ENCODE measurements at regions not wholly inside any gene's neighbourhood (a gene's known extent, or its start where the extent isn't known, plus 50 kb on each side); places are given as distances from the start of the nearest gene placed in this dataset.
"Not testable (repeated sequence)": the region's sequence is repeated elsewhere in the genome, so short reads cannot be mapped to it uniquely, and the experiment has no call there.

DNA sequence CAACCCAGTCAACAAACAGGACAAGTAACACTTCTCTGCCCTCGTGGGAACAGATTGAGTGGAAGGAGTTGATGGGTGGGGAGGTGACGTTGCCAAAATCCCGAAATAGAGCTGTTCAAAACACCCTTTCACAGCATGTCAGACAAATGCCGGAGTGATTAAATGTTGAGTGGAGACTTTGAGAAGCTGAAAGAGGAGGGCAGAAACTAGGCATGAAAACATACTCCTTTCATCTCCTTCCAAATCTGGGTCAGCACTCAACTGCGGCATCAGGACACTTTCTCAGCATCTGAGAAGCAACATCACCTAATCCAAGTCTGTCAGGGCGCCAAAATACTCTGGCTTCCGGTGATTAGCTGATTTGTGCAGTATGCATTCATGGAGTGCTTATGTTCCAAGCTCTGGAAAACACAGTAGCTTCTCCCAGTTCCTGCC lies 51.5 kb upstream of the MRI1 start:
- DNase-seq: no peak

DNA sequence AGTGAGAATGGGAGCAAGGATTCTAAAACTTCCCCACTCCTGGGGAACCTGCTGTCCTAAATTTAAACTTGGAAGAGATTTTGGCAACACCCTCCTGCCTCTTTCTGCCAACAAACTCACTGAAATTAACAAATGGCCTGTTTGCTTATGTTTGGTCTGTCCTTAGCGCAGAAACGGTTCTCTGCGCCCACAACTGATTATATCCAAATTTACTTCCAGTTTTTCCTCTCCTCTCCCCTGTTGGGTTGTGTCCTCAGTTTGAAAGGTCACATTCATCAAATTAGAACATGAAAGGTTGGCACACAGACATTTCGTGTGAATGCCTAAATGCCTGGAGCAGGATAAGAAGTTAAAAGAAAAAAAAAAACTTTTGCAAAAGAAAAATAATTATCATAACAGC lies 56.4 kb upstream of the MRI1 start:
- DNase-seq: no peak

DNA sequence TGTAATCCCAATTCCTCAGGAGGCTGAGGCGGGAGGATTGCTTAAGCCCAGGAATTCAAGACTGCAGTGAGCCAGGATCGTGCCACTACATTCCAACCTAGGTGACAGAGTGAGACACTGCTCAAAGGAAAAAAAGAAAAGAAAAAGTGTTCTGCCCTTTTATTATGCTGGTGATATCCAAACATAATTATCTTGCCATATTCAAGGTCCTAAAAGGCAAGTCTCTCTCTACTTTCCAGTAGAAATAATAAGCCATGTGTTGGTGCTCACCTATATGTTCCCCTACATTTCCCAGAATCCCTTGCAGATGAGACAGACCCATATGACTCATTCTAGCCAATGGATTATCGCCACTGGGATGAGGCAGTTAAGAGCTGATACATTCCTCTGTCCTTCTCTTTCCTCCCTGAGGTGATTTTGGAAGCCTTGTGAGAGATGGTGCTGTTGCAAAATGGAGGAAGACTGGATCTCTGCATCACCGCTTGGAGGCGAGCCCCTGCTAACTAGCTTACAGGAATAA lies 58.3 kb upstream of the MRI1 start:
- DNase-seq: no peak

DNA sequence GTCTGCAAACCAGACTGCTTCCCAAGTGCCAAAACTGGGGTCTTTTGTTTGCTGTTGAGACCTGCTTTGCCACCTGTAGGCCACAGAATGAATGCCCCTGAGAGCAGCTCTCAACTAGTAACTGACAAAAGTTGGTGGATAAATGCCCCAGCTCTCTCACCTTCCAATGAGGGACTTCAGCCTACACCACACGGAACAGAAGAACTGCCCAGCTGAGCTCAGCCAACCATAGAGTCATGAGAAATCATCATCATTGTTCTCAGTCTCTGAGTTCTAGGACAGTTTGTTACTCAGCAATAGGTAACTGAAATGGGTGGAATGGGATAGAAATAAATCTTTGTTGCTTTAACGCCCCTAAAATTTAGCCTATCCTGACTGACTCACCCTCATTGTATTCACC lies 59.1 kb upstream of the MRI1 start:
- no peak for DNase-seq

DNA sequence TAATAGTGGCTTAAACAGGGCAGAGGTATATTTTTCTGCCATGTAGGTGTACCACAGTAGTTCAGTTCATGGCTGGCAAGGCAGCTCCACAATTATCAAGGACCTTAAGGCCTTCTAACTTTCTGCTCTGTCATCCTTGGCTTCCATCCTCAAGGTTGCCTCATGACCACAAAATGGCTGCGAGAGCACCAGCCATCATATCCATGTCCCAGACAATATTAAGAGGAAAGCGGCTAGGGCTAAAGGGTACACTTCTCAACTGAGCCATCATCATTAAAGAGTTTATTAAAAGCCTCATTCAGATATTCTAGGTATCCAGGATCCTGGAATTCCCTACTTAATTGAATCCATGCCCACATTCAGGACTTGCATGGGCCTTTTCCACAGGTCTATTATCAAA lies 62.7 kb upstream of the MRI1 start:
- no peak for DNase-seq

DNA sequence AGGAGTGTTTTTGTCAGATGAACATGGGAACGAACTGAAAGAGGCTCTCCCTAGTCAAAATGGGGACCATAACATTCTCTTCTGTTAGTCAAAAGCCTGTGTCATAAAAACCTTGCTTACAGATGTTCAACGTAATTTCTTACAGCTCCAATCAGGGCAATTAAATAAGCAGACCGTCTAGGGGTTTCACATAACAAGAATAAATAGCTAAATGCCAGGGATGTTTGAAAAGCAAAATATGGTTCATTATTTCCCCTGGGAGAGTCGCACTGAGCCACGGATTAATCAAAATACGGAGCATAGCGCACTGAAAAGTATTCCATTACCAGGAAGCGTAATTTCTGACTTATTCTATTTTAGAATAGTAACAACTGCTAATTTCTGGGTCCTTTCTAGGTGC lies 63.7 kb upstream of the MRI1 start:
- DNase-seq: no peak

DNA sequence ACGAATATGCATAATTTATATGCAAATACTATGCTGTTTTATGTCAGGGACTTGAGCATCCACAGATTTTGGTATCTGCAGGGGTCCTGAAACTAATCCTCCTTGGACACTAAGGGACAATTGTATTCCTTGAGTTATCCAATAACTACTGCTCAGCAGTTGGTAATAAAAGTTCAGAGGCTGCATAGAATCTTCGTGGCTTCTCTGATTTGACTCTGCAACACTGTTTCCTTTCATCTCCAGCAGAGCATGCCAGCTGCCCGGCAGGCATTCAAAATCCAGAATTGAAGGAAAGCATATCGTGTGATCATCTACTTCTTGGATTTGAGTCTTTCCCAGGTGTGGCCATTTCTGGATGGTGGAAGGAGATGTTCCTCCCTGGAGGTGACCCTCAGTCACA lies 64.5 kb upstream of the MRI1 start:
- no peak for DNase-seq

DNA sequence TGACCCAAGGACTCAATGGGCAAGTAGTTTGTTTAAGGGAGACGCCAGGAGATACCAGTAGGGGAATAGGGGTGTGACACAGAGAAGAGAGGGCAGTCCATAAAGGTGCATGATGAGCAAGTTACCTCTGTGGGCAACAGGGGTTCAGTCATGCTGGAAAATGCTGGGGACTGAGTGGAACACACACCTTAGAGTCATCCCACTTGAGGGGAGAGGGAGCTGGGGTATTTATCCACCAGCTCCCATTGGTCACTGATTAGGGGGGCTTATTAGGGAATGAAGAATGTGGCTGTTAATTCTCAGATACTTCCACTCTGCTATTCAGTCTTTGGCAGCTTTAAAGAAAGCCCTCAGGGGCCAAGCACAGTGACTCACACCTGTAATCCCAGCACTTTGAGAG lies 67.5 kb upstream of the MRI1 start:
- DNase-seq: no peak

DNA sequence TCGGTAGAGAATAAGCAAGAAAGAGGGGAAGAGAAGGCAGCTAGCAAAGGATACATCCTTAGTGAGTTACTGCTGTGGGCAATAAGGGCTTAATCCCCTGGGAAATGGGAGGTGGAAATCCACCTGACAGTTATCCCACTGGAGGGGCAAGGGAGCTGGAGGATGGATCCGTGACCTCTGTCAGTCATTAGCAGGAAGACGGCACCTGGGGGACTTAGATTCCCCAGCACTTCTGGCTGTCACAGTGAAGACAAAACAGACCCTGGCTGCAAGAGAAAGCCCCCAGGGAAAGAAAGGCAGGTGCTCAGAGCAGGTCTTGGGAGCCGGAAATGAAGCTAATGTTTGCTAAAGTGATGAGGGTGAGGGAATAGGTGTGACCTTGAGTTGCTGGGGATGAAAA lies 70.4 kb upstream of the MRI1 start:
- no peak for DNase-seq

DNA sequence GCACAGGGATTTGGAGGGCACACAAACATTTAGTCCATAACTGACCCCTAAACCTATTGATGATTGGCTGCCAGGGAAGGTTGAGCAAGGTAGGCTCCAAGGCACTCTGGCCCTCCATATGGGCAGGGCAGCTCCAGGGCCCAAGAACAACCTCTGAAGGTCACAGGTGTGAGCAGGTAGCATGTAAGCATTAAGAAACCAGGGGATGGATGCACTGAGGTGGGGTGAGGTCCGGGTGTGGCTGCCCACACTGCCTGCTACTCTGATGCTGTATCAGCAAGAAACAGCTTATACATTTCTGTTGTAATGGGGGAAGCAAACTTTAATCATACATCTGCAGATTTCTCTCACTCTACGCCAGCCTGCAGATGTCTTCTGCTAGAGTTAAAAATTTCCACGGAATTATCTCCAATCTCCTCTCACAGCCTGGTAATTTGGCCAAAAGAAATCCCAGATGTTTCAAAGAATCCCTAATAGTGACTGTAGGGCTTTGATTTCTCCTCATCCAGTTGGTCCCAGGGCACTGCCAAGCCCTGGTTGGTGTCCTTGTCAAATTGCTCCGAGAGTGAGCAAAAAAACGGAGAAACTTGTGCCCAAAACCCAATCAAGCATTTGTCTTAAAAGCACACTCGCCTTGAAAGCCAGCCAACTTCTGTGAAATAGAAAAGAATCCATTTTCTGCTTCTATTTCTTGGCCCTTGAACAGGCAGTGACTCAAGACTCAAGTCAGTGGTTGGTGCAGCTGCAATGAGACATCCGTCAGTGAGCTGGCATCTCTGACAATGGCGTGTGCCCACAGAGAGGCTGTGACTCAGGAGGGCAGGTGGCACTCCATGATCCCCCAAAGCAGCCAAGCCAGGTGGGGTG lies 72.5 kb upstream of the MRI1 start:
- no peak for DNase-seq

DNA sequence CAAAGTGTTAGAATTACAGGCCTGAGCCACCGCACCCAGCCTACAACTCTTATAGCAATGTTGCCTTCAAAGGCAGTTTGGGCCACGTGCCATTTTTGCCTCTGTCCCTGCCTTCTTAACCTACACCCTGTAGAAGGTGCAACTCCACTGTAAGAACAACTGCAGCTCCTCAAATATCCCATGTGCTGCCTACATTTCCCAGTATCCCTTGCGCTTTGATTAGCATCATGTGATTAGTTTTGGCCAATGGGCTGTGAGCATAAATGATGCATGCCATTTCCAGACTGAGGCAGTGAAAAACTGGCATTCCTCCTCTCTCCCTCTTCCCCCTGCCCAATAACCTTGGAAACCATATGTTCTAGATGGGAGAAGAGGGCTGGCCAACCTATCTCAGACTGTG lies 75.2 kb upstream of the MRI1 start:
- DNase-seq: peak; percentile 24

DNA sequence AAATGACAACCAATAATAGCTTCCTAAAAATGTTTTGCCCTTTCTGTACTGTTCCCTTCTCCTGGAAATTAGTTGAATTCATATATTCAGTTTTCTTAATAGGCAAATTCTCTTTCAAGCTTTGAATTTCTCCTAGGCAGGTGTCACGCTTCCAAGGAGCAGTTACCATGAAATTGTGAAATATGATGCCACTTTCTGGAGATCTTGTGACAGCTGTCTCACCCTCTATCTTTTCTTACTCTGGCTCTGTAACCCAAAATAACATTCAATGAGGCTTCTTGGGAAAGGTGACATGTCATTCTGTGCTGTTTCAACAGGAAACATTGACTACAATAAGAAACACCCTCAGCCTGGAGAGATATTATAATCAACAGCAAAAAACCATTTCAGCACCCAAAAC lies 80.3 kb upstream of the MRI1 start:
- DNase-seq: no peak

DNA sequence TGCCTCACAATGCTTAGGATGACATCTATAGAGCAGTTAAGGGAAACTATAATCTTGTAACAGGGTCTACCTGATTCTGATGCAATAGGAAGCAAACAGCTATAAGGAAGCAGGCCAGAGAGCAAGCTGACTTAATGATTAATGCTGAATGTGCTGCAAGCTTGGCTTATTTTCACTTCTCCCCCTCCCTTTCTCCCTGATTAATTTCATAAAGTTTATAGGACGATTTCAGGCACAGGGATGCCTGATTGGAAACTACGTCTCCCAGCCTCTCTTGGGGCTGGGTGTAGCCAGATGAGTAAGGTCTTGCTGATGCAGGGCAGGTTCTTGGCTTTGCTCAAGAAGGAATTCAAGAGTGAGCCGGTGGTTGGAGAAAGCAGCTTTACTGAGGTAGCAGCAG lies 82.8 kb upstream of the MRI1 start:
- no peak for DNase-seq

DNA sequence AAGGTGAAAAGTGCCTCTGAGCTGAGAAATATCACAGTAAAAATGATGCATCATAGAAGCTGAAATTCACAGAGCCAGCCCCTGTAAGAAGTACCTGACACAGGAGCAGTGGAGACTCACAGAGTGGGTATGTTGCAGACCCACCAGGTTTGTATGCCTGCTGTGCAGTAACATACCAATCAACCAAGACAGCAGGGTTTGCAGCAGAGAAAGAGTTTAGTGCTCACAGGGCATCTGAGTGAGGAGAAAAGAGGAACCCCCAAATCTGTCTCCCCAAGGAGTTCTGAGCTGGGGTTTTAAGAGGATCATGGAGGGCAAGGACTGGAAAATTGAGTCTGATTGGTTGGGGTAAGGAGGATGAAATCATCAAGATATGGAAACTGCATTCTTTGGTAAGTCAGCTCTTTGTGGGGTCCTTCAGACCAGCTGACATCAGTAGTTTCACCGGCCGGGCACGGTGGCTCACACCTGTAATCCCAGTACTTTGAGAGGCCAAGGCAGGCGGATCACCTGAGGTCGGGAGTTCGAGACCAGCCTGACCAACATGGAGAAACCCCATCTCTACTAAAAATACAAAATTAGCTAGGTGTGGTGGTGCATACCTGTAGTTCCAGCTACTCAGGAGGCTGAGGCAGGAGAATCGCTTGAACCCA lies 83.5 kb upstream of the MRI1 start:
- DNase-seq: not testable (repeated sequence)

DNA sequence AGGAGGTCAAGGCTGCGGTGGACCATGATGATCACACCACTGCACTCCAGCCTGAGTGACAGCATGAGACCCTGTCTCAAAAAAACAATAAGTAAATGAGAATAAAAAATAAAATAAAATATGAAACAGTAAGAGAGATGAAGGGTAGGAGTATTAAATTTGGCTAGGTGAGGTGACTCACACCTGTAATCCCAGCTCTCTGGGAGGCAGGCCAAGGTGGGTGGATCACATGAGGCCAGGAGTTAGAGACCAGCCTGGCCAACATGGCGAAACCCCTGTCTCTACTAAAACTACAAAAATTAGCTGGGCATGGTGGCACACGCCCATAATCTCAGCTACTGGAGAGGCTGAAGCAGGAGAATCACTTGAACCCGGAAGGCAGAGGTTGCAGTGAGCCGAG lies 87.4 kb upstream of the MRI1 start:
- not testable (repeated sequence) for DNase-seq

DNA sequence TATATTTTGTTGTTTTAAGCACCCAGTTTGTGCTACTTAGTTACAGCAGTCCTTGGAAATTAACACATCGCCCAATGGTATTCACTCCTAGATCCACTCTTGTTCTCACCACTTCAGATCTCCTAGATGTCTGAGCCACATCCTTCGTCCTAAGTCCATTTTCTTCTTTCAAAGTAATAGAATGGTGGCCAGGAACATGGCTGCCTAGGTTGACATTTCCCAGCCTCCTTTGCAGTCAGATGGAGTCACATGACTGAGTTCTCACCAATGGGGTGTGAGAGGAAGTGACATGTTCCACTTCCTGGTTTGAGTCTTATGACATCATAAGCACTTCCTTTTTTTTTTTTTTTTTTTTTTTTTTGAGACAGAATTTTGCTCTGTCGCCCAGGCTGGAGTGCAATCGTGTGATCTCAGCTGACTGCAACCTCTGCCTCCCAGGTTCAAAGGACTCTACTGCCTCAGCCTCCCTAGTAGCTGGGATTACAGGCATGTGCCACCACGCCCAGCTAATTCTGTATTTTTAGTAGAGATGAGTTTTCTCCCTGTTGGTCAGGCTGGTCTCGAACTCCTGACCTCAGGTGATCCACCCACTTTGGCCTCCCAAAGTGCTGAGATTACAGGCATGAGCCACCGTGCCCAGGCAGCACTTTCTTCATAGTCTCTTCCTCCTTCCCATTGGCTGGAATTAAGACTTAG lies 91.7 kb upstream of the MRI1 start:
- DNase-seq: not testable (repeated sequence)

DNA sequence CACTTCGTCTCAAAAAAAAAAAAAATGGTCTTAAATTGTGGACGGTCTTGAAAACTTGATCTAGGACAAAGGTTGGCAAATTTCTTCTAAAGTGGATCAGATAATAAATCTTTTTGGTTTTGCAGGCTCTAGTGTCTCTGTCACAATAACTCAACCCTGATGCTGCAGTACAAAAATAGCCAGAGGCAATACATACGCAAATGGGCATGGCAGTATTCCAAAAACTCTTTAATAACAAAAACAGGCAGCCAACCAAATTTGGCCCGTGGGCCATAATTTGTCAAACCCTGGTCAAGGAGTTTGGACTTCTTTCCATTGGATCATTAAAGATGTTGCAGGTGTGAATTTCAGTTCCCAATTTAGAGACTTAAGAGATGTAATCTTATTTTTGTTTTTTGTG lies 93.5 kb upstream of the MRI1 start:
- no peak for DNase-seq

DNA sequence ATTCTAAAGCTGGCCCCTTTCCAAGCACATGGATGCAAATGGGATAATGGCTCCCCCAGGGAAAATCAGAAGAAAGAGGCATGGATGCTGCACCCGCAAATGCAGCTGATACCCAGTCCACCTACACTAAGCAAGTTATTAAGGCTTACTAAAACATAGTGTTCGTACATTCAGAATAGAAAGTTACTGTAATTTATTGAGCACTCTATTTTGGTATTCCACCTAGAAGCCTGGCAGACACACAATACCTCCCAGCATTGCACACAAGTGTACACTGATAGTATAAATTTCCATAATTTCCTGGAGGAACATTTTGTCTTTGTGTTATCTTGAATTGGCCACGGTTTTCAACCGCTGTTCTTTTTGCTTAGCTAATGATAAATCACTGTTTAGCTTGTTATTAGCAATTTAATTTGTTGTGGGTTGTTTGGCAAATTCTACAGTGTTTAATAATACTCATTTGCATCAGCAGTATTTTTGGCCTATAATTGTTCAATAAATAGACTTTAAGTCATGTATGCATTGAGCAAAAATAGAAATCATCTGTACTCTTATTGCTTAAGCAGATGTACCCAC lies 94.5 kb upstream of the MRI1 start:
- DNase-seq: no peak

DNA sequence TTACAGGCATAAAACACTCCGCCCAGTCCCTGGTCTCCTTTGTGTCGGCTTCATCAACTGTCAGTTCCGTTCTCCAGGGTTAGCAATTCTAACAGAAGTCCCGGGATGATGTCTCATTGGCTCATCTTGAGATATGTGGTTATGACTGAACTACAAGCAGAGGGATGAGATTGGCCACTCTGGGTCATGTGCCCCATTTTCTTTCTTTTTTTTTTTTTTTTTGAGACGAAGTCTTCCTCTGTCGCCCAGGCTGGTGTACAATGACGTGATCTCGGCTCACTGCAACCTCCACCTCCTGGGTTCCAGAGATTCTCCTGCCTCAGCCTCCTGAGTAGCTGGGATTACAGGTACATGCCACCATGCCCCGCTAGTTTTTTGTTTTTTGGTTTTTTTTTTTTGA lies 95.4 kb upstream of the MRI1 start:
- no peak for DNase-seq

DNA sequence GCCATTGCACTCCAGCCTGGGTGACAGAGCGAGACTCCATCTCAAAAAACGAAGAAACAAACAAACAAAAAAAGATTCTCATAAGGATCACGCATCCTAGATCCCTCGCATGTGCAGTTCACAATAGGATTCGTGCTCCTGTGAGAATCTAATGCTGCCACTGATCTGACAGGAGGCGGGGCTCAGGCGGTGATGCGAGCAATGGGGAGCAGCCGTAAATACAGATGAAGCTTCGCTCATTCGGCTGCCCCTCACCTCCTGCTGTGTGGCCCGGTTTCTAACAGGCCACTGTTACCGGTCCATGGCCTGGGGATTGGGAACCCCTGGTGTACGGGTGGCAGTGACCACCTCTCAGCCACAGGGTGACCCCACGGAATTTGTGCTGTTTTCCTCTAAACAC lies 98.2 kb upstream of the MRI1 start:
- no peak for DNase-seq

DNA sequence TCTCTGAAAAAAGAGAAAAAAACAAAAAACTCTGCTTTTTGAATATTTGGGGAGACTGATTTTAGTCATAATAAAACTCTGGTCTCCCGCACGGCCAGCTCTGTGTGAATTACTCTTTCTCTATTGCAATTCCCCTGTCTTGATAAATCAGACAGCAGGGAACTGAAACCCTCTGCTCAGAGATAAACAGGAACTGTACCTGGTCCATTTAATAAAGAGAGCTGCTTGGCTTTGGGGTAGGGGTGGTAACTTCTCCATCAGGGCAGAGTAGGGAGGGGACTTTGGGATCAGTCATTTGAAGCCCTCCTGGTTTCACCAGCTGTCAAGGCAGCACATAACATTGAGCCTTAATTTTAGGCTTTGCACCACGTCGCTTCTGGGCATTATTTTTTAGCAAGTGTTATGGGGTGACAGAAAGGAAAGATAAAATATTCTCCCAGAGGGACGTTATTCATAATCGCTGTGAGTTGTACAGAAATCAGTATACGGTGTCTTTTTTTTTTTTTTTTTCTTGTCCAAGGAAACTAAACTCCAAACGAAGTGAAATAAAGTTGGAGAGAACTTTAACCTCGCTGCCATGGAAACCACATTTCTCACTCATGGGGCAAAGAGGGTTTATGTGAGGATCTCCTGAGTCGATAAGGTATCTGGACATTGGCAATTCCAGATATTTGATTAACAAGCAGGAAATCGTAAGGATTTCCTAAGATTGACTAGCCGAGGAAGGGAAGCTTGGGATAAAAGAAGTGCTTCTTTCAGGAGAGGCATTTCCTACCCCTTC lies 99.0 kb upstream of the MRI1 start:
- DNase-seq: no peak

DNA sequence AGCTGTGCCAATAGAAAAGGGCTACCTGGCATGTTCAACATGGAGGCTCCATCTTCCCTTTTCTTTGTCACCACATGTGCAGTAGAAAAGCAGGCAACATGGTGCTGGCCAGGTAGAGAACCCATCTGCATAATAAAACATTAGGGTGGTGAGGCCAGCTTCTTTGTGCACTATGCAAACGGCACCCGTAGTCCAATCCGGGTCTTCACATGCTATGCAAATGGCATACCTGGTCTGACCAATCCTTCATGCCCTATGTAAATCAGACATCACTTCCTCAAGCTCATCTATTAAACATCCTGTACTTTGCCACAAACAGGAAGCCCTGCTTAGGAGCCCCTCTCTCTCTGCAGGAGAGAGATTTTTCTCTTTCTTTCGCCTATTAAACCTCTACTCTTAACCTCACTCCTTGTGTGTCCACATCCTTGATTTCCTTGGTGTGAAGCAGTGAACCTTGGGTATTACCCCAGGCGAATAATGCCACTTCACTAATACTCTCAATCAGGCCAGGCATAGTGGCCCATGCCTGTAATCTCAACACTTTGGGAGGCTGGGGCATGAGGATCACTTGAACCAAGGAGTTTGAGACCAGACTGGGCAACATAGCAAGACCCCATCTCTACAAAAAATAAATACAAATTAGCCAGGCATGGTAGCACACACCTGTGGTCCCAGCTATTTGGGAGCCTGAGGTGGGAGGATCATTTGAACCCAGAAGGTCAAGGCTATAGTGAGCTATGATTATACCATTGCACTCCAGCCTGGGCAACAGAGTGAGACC lies 111.3 kb upstream of the MRI1 start:
- DNase-seq: no peak
